ENCODE measurements at regions not wholly inside any gene's neighbourhood (a gene's known extent, or its start where the extent isn't known, plus 50 kb on each side); places are given as distances from the start of the nearest gene placed in this dataset.

DNA sequence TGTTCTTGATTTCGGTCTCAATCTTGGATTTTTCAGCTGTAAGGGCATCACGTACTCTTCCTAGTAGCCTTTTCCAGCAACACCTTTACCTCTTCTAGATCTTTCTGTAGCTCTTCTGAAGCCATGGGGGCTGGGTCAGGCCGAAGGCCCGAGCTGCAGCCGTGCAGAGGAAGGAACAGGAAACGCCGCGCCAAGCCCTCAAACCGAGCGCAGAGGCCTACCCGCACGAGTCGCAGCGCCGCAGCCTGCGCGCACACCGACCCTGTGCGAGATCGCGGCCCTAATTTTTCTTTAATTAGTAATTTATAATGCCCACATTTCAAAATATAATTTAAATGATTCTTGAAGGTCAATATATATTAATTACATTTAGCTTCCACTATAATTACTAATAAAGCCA is 483.8 kb downstream of the NUP35 start:
- H3K4me3 ChIP-seq (ENCODE audit: severe bottlenecking): no peak overlapping the region
- ATAC-seq (ENCODE audit: low read depth): no peak
- H3K9me3 ChIP-seq (ENCODE audit: severe bottlenecking): no peaks in the 10 kb centered on the region
- no peaks in the 10 kb centered on the region for H3K4me1 ChIP-seq (ENCODE audit: insufficient read depth, poor library complexity, severe bottlenecking)
- no peak for DNase-seq (ENCODE audit: low spot score)
- H3K27ac ChIP-seq (ENCODE audit: poor library complexity, severe bottlenecking): no peak overlapping the region
- no peaks in the 10 kb centered on the region for H3K27me3 ChIP-seq (ENCODE audit: insufficient read depth, poor library complexity, severe bottlenecking)
- TF ChIP-seq, protein P1, sequence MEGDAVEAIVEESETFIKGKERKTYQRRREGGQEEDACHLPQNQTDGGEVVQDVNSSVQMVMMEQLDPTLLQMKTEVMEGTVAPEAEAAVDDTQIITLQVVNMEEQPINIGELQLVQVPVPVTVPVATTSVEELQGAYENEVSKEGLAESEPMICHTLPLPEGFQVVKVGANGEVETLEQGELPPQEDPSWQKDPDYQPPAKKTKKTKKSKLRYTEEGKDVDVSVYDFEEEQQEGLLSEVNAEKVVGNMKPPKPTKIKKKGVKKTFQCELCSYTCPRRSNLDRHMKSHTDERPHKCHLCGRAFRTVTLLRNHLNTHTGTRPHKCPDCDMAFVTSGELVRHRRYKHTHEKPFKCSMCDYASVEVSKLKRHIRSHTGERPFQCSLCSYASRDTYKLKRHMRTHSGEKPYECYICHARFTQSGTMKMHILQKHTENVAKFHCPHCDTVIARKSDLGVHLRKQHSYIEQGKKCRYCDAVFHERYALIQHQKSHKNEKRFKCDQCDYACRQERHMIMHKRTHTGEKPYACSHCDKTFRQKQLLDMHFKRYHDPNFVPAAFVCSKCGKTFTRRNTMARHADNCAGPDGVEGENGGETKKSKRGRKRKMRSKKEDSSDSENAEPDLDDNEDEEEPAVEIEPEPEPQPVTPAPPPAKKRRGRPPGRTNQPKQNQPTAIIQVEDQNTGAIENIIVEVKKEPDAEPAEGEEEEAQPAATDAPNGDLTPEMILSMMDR (IDR thresholded peaks at IDR 0.05; ENCODE audit: poor library complexity, severe bottlenecking): no peak
- no peaks in the 10 kb centered on the region for H3K36me3 ChIP-seq (ENCODE audit: low read depth)

DNA sequence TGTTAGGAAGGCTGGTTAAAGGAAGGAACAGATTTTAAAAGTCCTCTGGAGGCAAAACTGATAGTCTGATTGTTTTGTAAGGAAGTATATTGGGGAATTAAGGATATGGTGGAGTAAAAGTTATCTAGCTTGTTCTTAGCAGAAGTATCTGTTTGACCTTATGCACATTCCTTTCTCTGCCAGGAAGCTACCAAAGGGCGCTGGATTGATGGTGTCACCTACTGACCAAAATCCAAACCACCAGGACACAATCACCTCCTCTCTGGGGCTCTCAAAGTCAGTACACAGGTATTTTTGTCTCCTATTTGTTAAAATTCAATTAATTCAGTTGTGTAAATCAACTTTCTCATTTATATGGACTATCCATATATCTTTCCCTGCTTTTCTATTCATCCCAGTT is 484.5 kb downstream of the NUP35 start:
- Histone ChIP-seq H3K9me3 (ENCODE audit: severe bottlenecking) (no peaks in the 10 kb centered on the region), H3K4me1 (ENCODE audit: insufficient read depth, poor library complexity, severe bottlenecking) (no peaks in the 10 kb centered on the region), H3K27me3 (ENCODE audit: insufficient read depth, poor library complexity, severe bottlenecking) (no peaks in the 10 kb centered on the region), H3K36me3 (ENCODE audit: low read depth) (no peaks in the 10 kb centered on the region), H3K4me3 (ENCODE audit: severe bottlenecking) (no peak overlapping the region), H3K27ac (ENCODE audit: poor library complexity, severe bottlenecking) (no peak overlapping the region)
- no peak for ATAC-seq (ENCODE audit: low read depth)
- TF ChIP-seq, protein P1 (IDR thresholded peaks at IDR 0.05; ENCODE audit: poor library complexity, severe bottlenecking): no peak
- DNase-seq (ENCODE audit: low spot score): no peak

GRCh38 chr2:183610724-183611123 is 486.5 kb downstream of the NUP35 start:
- ATAC-seq (ENCODE audit: low read depth) (no peak), DNase-seq (ENCODE audit: low spot score) (no peak)
- H3K9me3 ChIP-seq (ENCODE audit: severe bottlenecking): no peaks in the 10 kb centered on the region
- no peaks in the 10 kb centered on the region for H3K4me1 ChIP-seq (ENCODE audit: insufficient read depth, poor library complexity, severe bottlenecking)
- no peaks in the 10 kb centered on the region for H3K36me3 ChIP-seq (ENCODE audit: low read depth)
- no peak overlapping the region for H3K4me3 ChIP-seq (ENCODE audit: severe bottlenecking)
- TF ChIP-seq, protein P1 (IDR thresholded peaks at IDR 0.05; ENCODE audit: poor library complexity, severe bottlenecking): no peak
- H3K27ac ChIP-seq (ENCODE audit: poor library complexity, severe bottlenecking): no peak overlapping the region
- H3K27me3 ChIP-seq (ENCODE audit: insufficient read depth, poor library complexity, severe bottlenecking): no peaks in the 10 kb centered on the region

- H3K9me3 ChIP-seq (ENCODE audit: severe bottlenecking): no peaks in the 10 kb centered on the region
- H3K36me3 ChIP-seq (ENCODE audit: low read depth): no peaks in the 10 kb centered on the region
- no peak for DNase-seq (ENCODE audit: low spot score)
- TF ChIP-seq, protein P1 (IDR thresholded peaks at IDR 0.05; ENCODE audit: poor library complexity, severe bottlenecking): no peak
- H3K4me3 ChIP-seq (ENCODE audit: severe bottlenecking): no peak overlapping the region
- no peaks in the 10 kb centered on the region for H3K27me3 ChIP-seq (ENCODE audit: insufficient read depth, poor library complexity, severe bottlenecking)
- no peaks in the 10 kb centered on the region for H3K4me1 ChIP-seq (ENCODE audit: insufficient read depth, poor library complexity, severe bottlenecking)
- ATAC-seq (ENCODE audit: low read depth): no peak
- no peak overlapping the region for H3K27ac ChIP-seq (ENCODE audit: poor library complexity, severe bottlenecking)
Observed at GRCh38 chr2:183614799-183615435, 490.7 kb downstream of the NUP35 start.

- Histone ChIP-seq H3K36me3 (ENCODE audit: low read depth) (no peaks in the 10 kb centered on the region), H3K4me1 (ENCODE audit: insufficient read depth, poor library complexity, severe bottlenecking) (no peaks in the 10 kb centered on the region), H3K27ac (ENCODE audit: poor library complexity, severe bottlenecking) (no peak overlapping the region), H3K9me3 (ENCODE audit: severe bottlenecking) (no peaks in the 10 kb centered on the region), H3K27me3 (ENCODE audit: insufficient read depth, poor library complexity, severe bottlenecking) (no peaks in the 10 kb centered on the region), H3K4me3 (ENCODE audit: severe bottlenecking) (no peak overlapping the region)
- ATAC-seq (ENCODE audit: low read depth) (no peak), DNase-seq (ENCODE audit: low spot score) (no peak)
- TF ChIP-seq, protein P1 (IDR thresholded peaks at IDR 0.05; ENCODE audit: poor library complexity, severe bottlenecking): no peak
Observed at GRCh38 chr2:183623227-183623626, 499.0 kb downstream of the NUP35 start.
